ENCODE measurements at regions not wholly inside any gene's neighbourhood (a gene's known extent, or its start where the extent isn't known, plus 50 kb on each side); places are given as distances from the start of the nearest gene placed in this dataset. TPM values are rescaled to one million over a fixed set of nuclear protein-coding genes. Genes with fewer than 3 reads are reported as not detected.

Small RNAs in the stretch of these regions (small RNA-seq; reads per million reads assigned to genes)
- gene AC113618.1: not detected

Data from hematopoietic multipotent progenitor cell (in vitro differentiated cells).